Neuronal stem cell (in vitro differentiated cells): ENCODE measurements at regions not wholly inside any gene's neighbourhood (a gene's known extent, or its start where the extent isn't known, plus 50 kb on each side); places are given as distances from the start of the nearest gene placed in this dataset.
A peak's percentile ranks its signal among the peaks of the same experiment; 100 is the strongest.

Experiments
- DNase-seq: peaks from one replicate; pipeline ENCODE4 v3.0.0-alpha.2; 2013; ENCODE audit warnings: low spot score
- H2AFZ ChIP-seq: one replicate; pipeline ENCODE4 v1.6.1; 2013; ENCODE audit warnings: mild to moderate bottlenecking, low read length, inconsistent platforms
- H2AK5ac ChIP-seq: 2 replicates; pipeline ENCODE4 v1.6.1; 2013; ENCODE audit warnings: low read depth, mild to moderate bottlenecking, inconsistent platforms, low read length, moderate library complexity, mixed read lengths
- H2BK120ac ChIP-seq: 2 replicates; pipeline ENCODE4 v1.6.1; 2013; ENCODE audit warnings: low read depth, mild to moderate bottlenecking, inconsistent platforms, low read length, moderate library complexity, mixed read lengths
- H2BK12ac ChIP-seq: one replicate; pipeline ENCODE4 v1.6.1; 2013; ENCODE audit warnings: low read length, inconsistent platforms
- H2BK15ac ChIP-seq: 2 replicates; pipeline ENCODE4 v1.6.1; 2013; ENCODE audit warnings: mild to moderate bottlenecking, low read length, inconsistent platforms, mixed read lengths
- H2BK5ac ChIP-seq: one replicate; pipeline ENCODE4 v1.6.1; 2013; ENCODE audit warnings: inconsistent platforms, mild to moderate bottlenecking, low read length, moderate library complexity
- H3K14ac ChIP-seq: one replicate; pipeline ENCODE4 v1.6.1; 2013; ENCODE audit warnings: low read length, inconsistent platforms
- H3K18ac ChIP-seq: 2 replicates; pipeline ENCODE4 v1.6.1; 2013; ENCODE audit warnings: low read length, inconsistent platforms
- H3K23ac ChIP-seq: 2 replicates; pipeline ENCODE4 v1.6.1; 2013; ENCODE audit warnings: low read depth, mild to moderate bottlenecking, mixed read lengths, low read length, inconsistent platforms; ENCODE audit not compliant: poor library complexity
- H3K27ac ChIP-seq: replicated peaks from 3 replicates; pipeline ENCODE4 v1.5.1; 2013; ENCODE audit warnings: low read length, inconsistent platforms
- H3K27me3 ChIP-seq, 3 experiments: 2 replicates each; pipeline ENCODE4 v1.6.1; 2013; ENCODE audit warnings: low read length in 3 of 3, mild to moderate bottlenecking in 2 of 3, inconsistent platforms in 1 of 3, low read depth in 1 of 3, mixed read lengths in 1 of 3, moderate library complexity in 1 of 3; ENCODE audit not compliant: control insufficient read depth in 3 of 3, insufficient read depth in 3 of 3
- H3K36me3 ChIP-seq, 2 donors: replicated peaks in 1 of 2; 2 replicates each; pipeline ENCODE4 v1.6.1; 2013; ENCODE audit warnings: low read length in 2 of 2; ENCODE audit not compliant: control insufficient read depth in 2 of 2, insufficient read depth in 2 of 2
- H3K4ac ChIP-seq: 2 replicates; pipeline ENCODE4 v1.6.1; 2013; ENCODE audit warnings: inconsistent platforms, mild to moderate bottlenecking, low read length, moderate library complexity
- H3K4me1 ChIP-seq, 2 donors: 1 replicate in 1 of 2; 2 replicates in 1 of 2; pipeline ENCODE4 v1.6.1; 2013; ENCODE audit warnings: low read length in 2 of 2, low read depth in 1 of 2; ENCODE audit not compliant: control insufficient read depth in 2 of 2, insufficient read depth in 1 of 2
- H3K4me2 ChIP-seq: one replicate; pipeline ENCODE4 v1.6.1; 2013; ENCODE audit warnings: mild to moderate bottlenecking, low read length, inconsistent platforms; ENCODE audit not compliant: insufficient read depth, poor library complexity, severe bottlenecking
- H3K4me3 ChIP-seq, 2 donors: 2 replicates each; pipeline ENCODE4 v1.5.1; 2013; ENCODE audit warnings: low read length in 2 of 2, mild to moderate bottlenecking in 2 of 2, inconsistent platforms in 1 of 2, moderate library complexity in 1 of 2
- H3K79me1 ChIP-seq: one replicate; pipeline ENCODE4 v1.6.1; 2013; ENCODE audit warnings: low read depth, mild to moderate bottlenecking, inconsistent platforms, low read length, moderate library complexity
- H3K9ac ChIP-seq: one replicate; pipeline ENCODE4 v1.6.1; 2013; ENCODE audit warnings: mild to moderate bottlenecking, low read depth, low read length, inconsistent platforms; ENCODE audit not compliant: poor library complexity
- H3K9me3 ChIP-seq, 2 donors: replicated peaks in 1 of 2; 2 replicates each; pipeline versions ENCODE3 to v1.6.1; 2013; ENCODE audit warnings: low read length in 2 of 2, mild to moderate bottlenecking in 2 of 2, inconsistent platforms in 1 of 2, low read depth in 1 of 2, mixed read lengths in 1 of 2, moderate library complexity in 1 of 2; ENCODE audit not compliant: control insufficient read depth in 2 of 2, insufficient read depth in 1 of 2
- H4K8ac ChIP-seq: one replicate; pipeline ENCODE4 v1.6.1; 2013; ENCODE audit warnings: low read depth, mild to moderate bottlenecking, inconsistent platforms, low read length, moderate library complexity
- H4K91ac ChIP-seq: one replicate; pipeline ENCODE4 v1.6.1; 2013; ENCODE audit warnings: low read length, low read depth, mild to moderate bottlenecking, inconsistent platforms; ENCODE audit not compliant: poor library complexity
- WGBS, 2 donors: extraction: QIAGEN DNeasy Blood & Tissue Kit; methylation state at CpG; one replicate each; pipeline ENCODE4 v1.1.7; 2013; ENCODE audit warnings: missing lambda C conversion rate in 2 of 2, mixed read lengths in 1 of 2; ENCODE audit not compliant: insufficient read length in 2 of 2, insufficient replicate concordance in 1 of 2; ENCODE audit errors: extremely low coverage in 2 of 2; 5-methylcytosine and 5-hydroxymethylcytosine counted together

DNA sequence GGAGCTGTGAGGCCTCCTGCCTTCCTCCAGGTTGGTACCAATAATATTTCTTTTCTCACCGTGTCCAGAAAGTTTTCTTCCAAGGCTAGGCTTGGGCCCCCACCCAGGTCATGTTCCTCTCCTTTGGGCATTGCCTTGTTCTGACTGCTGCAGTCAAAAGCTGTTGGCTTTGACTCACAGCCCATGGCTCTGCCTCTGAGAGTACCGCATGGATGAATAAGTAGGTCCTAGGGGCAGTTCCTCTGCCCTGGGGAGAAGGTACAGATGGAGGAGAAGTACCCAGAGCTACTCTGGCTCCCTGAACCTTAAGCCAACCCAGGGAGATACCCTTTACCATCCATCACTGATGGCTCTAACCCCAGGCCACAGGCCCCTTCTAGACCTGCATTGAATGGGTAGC is 115.0 kb downstream of the NAV1 start:
- Histone ChIP-seq H3K18ac (no peak overlapping the region), H2BK5ac (no peak overlapping the region), H3K4me1 (peaks cover 28 to 36% of the 10 kb centered on the region in 2 donors), H2AFZ (no peak overlapping the region), H3K36me3 (no peaks in the 10 kb centered on the region), H3K23ac (no peak overlapping the region), H3K27ac (no peak overlapping the region), H2AK5ac (no peak overlapping the region), H3K4me3 (no peak overlapping the region), H3K9ac (no peak overlapping the region), H3K9me3 (no peaks in the 10 kb centered on the region), H3K4ac (no peak overlapping the region), H4K8ac (no peak overlapping the region), H3K4me2 (no peak overlapping the region), H2BK12ac (no peak overlapping the region), H4K91ac (no peak overlapping the region), H2BK120ac (no peak overlapping the region), H3K79me1 (no peaks in the 10 kb centered on the region), H3K27me3 (peaks cover 0 to 21% (median 8%) of the 10 kb centered on the region in 3 experiments), H3K14ac (no peak overlapping the region), H2BK15ac (no peak overlapping the region)
- no peak for DNase-seq
- no CpG with 5 or more reads among the region's 2 CpGs for WGBS, 2 donors

DNA sequence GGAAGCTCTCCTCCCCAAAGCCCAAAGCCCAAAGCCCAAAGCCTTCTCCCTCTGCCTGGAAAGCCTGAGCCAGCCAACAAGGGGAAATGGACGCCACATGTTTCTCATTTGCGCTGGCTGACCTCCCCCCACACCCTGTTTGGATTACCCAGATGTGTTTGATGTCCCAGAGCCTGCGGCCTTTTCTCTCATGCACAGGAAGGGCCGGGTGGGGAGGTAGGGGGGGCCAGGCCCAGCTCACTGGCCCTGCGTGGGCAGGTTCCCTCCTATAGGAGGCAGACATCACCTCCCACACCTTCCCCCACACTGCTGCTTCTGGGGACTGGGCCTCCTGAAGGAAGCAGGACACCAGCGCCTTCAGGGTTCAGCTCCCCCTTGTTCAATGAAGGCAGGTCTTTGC is 116.3 kb downstream of the NAV1 start:
- no peak overlapping the region for H2BK12ac ChIP-seq
- H3K9me3 ChIP-seq = no peaks in the 10 kb centered on the region
- DNase-seq = no peak
- no peak overlapping the region for H3K4me2 ChIP-seq
- no peaks in the 10 kb centered on the region for H3K79me1 ChIP-seq
- peak overlapping the region; percentile 41 for H3K18ac ChIP-seq
- H2BK120ac ChIP-seq = no peak overlapping the region
- H4K91ac ChIP-seq = no peak overlapping the region
- H3K27me3 ChIP-seq = peaks cover 0 to 8% (median 0%) of the 10 kb centered on the region in 3 experiments
- H3K4me1 ChIP-seq = peaks cover 20 to 36% of the 10 kb centered on the region in 2 donors
- H2AK5ac ChIP-seq = peak overlapping the region; percentile 66
- H3K27ac ChIP-seq = no peak overlapping the region
- H3K9ac ChIP-seq = no peak overlapping the region
- no peak overlapping the region for H3K23ac ChIP-seq
- no peak overlapping the region for H2AFZ ChIP-seq
- H3K36me3 ChIP-seq = peaks cover 0 to 5% of the 10 kb centered on the region in 2 donors
- no peak overlapping the region for H2BK5ac ChIP-seq
- H2BK15ac ChIP-seq = no peak overlapping the region
- no peak overlapping the region for H3K4ac ChIP-seq
- H4K8ac ChIP-seq = no peak overlapping the region
- H3K14ac ChIP-seq = no peak overlapping the region
- no CpG with 5 or more reads among the region's 6 CpGs for WGBS, 2 donors
- H3K4me3 ChIP-seq = no peak overlapping the region

DNA sequence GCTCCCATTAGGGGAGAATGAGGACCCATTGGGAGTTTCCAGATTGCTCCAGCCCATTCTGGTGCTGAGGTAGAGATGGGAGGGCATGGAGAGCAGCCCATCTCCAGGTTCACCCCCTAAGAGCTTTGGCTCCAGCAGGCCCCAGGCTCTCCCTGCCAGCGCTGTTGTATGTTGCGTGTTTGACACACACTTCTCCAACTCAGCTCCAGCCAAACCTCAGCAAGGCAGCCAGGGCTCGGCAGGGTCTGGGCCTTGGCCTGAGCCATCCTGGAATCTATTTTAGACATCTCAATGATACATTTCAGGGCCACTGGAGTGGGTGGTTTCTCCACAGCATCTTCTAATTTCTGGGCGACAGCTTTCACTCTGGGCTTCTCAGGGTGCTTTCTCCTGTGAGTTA is 117.0 kb downstream of the NAV1 start:
- no peak overlapping the region for H2BK5ac ChIP-seq
- no peak overlapping the region for H2BK12ac ChIP-seq
- no peak overlapping the region for H3K27ac ChIP-seq
- H3K23ac ChIP-seq = no peak overlapping the region
- peaks cover 16 to 32% of the 10 kb centered on the region in 2 donors for H3K4me1 ChIP-seq
- H2AK5ac ChIP-seq = no peak overlapping the region
- H4K8ac ChIP-seq = no peak overlapping the region
- peaks cover 0 to 7% of the 10 kb centered on the region in 2 donors for H3K36me3 ChIP-seq
- no peak overlapping the region for H3K4me3 ChIP-seq
- H3K4ac ChIP-seq = no peak overlapping the region
- no peak overlapping the region for H3K9ac ChIP-seq
- no CpG with 5 or more reads among the region's 4 CpGs for WGBS, 2 donors
- H3K4me2 ChIP-seq = no peak overlapping the region
- H2BK15ac ChIP-seq = no peak overlapping the region
- no peak overlapping the region for H4K91ac ChIP-seq
- no peak for DNase-seq
- peak overlapping the region; percentile 56 for H3K18ac ChIP-seq
- no peaks in the 10 kb centered on the region for H3K9me3 ChIP-seq
- no peak overlapping the region for H2AFZ ChIP-seq
- peaks cover 0 to 3% (median 0%) of the 10 kb centered on the region in 3 experiments for H3K27me3 ChIP-seq
- H3K79me1 ChIP-seq = no peaks in the 10 kb centered on the region
- H2BK120ac ChIP-seq = no peak overlapping the region
- H3K14ac ChIP-seq = no peak overlapping the region

DNA sequence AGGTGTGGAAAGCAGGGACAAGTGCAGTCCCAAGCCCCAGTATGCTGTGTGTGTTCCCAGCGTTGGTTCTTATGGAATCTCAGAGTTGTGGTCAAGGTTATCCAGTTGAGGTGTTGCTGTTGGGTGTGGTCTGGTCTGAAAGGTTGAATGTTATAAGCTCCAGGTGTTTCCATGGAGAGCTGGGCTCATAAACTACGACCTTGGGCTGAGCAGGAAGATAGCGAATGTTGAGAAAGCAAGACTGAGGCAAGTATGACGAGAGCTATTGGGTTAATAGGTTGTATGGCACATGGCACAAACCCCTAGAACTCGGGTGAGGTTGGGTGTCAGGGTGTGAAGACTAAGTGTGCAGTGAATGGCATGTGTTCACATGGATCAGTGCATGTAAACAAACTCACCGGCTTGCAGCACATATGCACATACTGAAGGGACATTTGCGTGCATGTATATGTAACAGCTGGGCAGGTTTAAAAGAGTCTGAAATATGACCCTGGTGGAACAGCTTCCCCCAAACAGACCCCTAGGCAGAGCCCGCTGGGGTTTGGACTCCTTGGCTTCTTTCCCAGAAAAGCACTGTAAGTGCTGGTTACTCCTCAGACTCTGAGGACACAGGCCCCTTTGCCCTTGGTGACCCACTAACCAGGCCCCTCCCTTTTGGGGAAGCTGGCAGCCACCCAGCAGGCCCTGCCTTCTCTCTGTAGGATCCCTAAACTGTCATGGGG is 117.5 kb downstream of the NAV1 start:
- Histone ChIP-seq H3K9ac (no peak overlapping the region), H3K4me2 (no peak overlapping the region), H3K4me1 (peaks cover 10 to 26% of the 10 kb centered on the region in 2 donors), H3K14ac (no peak overlapping the region), H3K27ac (no peak overlapping the region), H3K4me3 (no peak overlapping the region), H3K4ac (no peak overlapping the region), H4K8ac (no peak overlapping the region), H2AFZ (no peak overlapping the region), H2BK5ac (no peak overlapping the region), H2BK12ac (no peak overlapping the region), H2BK15ac (no peak overlapping the region), H3K18ac (no peak overlapping the region), H3K79me1 (no peaks in the 10 kb centered on the region), H3K23ac (no peak overlapping the region), H3K27me3 (peaks cover 0 to 3% (median 0%) of the 10 kb centered on the region in 3 experiments), H4K91ac (no peak overlapping the region), H3K36me3 (peaks cover 0 to 7% of the 10 kb centered on the region in 2 donors), H2BK120ac (no peak overlapping the region), H2AK5ac (no peak overlapping the region), H3K9me3 (no peaks in the 10 kb centered on the region)
- WGBS, 2 donors = no CpG with 5 or more reads among the region's 8 CpGs
- DNase-seq = no peak
